ENCODE measurements at regions not wholly inside any gene's neighbourhood (a gene's known extent, or its start where the extent isn't known, plus 50 kb on each side); places are given as distances from the start of the nearest gene placed in this dataset.

DNA sequence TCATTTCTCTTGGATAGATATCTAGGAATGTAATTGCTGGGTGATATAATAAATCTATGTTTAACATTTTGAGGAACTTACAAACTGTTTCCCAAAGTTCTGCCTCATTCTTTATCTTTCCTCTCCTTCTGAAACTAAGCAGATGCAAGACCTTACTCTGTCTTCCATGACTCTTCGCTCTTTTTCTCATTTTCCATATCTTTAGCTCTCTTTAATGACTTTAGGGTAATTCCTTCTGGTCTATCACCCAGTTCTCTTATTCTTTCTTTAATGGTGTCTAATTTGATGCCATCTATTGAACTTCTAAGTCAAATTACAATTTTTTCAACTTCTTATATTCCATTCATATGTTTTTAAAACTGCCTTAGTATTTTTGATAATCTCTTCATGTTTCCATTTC is 316.6 kb downstream of the POU4F1 start:
- TF ChIP-seq CTCF (IDR thresholded peaks at IDR 0.05 in 8 of 11, conservative IDR thresholded peaks at IDR 0.05 in 3 of 11): no peak
- no peak for TF ChIP-seq POLR2A (IDR thresholded peaks at IDR 0.05)
- no peak for TF ChIP-seq POLR2AphosphoS5 (IDR thresholded peaks at IDR 0.05)
